Vagina (tissue), 2 donors: ENCODE measurements at regions not wholly inside any gene's neighbourhood (a gene's known extent, or its start where the extent isn't known, plus 50 kb on each side); places are given as distances from the start of the nearest gene placed in this dataset.

Source experiments
- DNase-seq, 2 donors: peaks; one replicate each; pipeline ENCODE4 v3.0.0-alpha.2; 2017; ENCODE audit errors: extremely low spot score in 2 of 2
- H3K27ac ChIP-seq: fragments of 200-600 bp; sonication (generic); one replicate; pipeline ENCODE4 v1.5.1; 2019
- H3K27me3 ChIP-seq: fragments of 200-600 bp; sonication (generic); one replicate; pipeline ENCODE4 v1.5.1; 2019
- H3K36me3 ChIP-seq, 2 donors: fragments of 200-600 bp; sonication (generic); one replicate each; pipeline ENCODE4 v1.5.1; 2017 to 2019
- H3K4me1 ChIP-seq: fragments of 200-600 bp; sonication (generic); one replicate; pipeline ENCODE4 v1.5.1; 2019
- H3K4me3 ChIP-seq, 2 donors: fragments of 200-600 bp; sonication (generic); 1 replicate in 1 of 2; 2 replicates in 1 of 2; pipeline ENCODE4 v1.5.1; 2016 to 2019
- H3K9me3 ChIP-seq: fragments of 200-600 bp; sonication (generic); one replicate; pipeline ENCODE4 v1.5.1; 2019
- POLR2A ChIP-seq, 2 donors: fragments of 450-650 bp; IDR thresholded peaks; one replicate each; pipeline ENCODE4 v1.6.1; 2017; ENCODE audit warnings: antibody characterized with exemption in 2 of 2, mild to moderate bottlenecking in 2 of 2, moderate library complexity in 2 of 2
- POLR2AphosphoS5 ChIP-seq, 2 donors: sonication (generic); formaldehyde crosslinking; IDR thresholded peaks; one replicate each; pipeline ENCODE4 v1.9.0; 2017; ENCODE audit warnings: antibody characterized with exemption in 2 of 2, mild to moderate bottlenecking in 2 of 2, low read depth in 1 of 2; ENCODE audit not compliant: insufficient read depth in 1 of 2
- intact Hi-C: fragments of 100-400 bp; cut with DNase I; formaldehyde crosslinking; loops from one replicate; pipeline ENCODE4 v1.15.1; 2023
- TF ChIP-seq, protein P1 (sequence below), 3 experiments: fragments of 450-650 bp in 2 of 3; fragments of 200-600 bp in 1 of 3; sonication (generic) in 1 of 3; IDR thresholded peaks; one replicate each; pipeline ENCODE4 v1.5.1; 2017 to 2019; ENCODE audit warnings: antibody characterized with exemption in 3 of 3, mild to moderate bottlenecking in 2 of 3, moderate library complexity in 2 of 3

DNA sequence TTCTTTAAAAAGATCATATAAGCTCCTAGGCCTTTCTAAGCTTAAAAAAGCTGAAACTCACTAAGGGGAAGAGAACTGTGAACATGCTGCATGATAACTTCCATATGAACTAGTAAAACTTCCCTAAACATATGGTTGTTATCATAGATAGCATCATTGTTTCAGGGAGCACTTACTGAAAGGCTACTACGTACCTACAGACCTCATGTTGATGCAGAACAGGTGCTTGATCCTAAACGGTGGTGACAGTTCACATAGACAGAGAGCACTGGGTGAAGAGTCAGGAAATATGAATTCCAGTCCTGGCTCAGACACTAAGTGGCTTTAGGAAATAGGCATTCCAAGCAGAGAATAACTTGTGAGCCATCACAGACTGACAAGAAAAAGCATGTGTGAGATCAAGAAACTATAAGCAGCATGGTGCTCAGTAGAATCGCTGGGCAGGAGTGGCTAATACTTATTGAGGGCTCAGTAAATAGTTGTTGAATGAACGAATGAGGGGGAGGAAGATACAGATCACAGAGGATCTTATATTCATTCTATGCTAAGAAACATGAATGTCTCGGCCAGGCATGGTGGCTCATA lies 78.4 kb upstream of the NUDT4 start:
- TF ChIP-seq POLR2AphosphoS5 (IDR thresholded peaks at IDR 0.05; ENCODE audit: insufficient read depth in 1 of 2, low read depth in 1 of 2) (no peak), POLR2A (IDR thresholded peaks at IDR 0.05) (no peak)
- TF ChIP-seq, protein P1, sequence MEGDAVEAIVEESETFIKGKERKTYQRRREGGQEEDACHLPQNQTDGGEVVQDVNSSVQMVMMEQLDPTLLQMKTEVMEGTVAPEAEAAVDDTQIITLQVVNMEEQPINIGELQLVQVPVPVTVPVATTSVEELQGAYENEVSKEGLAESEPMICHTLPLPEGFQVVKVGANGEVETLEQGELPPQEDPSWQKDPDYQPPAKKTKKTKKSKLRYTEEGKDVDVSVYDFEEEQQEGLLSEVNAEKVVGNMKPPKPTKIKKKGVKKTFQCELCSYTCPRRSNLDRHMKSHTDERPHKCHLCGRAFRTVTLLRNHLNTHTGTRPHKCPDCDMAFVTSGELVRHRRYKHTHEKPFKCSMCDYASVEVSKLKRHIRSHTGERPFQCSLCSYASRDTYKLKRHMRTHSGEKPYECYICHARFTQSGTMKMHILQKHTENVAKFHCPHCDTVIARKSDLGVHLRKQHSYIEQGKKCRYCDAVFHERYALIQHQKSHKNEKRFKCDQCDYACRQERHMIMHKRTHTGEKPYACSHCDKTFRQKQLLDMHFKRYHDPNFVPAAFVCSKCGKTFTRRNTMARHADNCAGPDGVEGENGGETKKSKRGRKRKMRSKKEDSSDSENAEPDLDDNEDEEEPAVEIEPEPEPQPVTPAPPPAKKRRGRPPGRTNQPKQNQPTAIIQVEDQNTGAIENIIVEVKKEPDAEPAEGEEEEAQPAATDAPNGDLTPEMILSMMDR (IDR thresholded peaks at IDR 0.05): no peak
- Histone ChIP-seq H3K27me3 (no peaks in the 10 kb centered on the region), H3K27ac (no peak overlapping the region), H3K36me3 (no peaks in the 10 kb centered on the region), H3K9me3 (no peaks in the 10 kb centered on the region), H3K4me1 (no peaks in the 10 kb centered on the region), H3K4me3 (no peak overlapping the region)
- no peak for DNase-seq
- intact Hi-C loops: no loop called here

DNA sequence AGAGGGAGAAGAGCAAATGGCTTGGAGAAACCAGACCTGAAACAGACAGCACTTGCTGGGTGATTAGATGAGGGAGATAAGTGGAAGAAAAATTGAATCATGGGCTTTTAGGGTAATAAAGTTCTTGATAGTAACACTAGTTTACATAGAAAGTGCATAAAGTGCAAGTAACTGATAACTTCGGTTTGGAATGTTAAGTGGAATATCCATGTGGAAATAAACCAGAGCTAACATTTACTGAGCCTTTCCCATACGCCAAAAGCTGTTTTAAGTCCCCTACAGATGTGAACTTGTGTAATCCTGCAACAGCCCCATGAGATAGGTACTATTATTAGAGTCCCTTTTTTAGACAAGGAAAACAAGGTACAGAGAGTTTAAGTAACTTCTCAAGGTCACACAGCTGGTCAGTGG lies 77.1 kb upstream of the NUDT4 start:
- Histone ChIP-seq H3K27ac (no peak overlapping the region), H3K4me3 (no peak overlapping the region), H3K27me3 (no peaks in the 10 kb centered on the region), H3K9me3 (no peaks in the 10 kb centered on the region), H3K4me1 (no peaks in the 10 kb centered on the region), H3K36me3 (no peaks in the 10 kb centered on the region)
- intact Hi-C loops: no loop called here
- TF ChIP-seq, protein P1 (IDR thresholded peaks at IDR 0.05): no peak
- TF ChIP-seq POLR2A (IDR thresholded peaks at IDR 0.05) (no peak), POLR2AphosphoS5 (IDR thresholded peaks at IDR 0.05; ENCODE audit: insufficient read depth in 1 of 2, low read depth in 1 of 2) (no peak)
- no peak for DNase-seq

DNA sequence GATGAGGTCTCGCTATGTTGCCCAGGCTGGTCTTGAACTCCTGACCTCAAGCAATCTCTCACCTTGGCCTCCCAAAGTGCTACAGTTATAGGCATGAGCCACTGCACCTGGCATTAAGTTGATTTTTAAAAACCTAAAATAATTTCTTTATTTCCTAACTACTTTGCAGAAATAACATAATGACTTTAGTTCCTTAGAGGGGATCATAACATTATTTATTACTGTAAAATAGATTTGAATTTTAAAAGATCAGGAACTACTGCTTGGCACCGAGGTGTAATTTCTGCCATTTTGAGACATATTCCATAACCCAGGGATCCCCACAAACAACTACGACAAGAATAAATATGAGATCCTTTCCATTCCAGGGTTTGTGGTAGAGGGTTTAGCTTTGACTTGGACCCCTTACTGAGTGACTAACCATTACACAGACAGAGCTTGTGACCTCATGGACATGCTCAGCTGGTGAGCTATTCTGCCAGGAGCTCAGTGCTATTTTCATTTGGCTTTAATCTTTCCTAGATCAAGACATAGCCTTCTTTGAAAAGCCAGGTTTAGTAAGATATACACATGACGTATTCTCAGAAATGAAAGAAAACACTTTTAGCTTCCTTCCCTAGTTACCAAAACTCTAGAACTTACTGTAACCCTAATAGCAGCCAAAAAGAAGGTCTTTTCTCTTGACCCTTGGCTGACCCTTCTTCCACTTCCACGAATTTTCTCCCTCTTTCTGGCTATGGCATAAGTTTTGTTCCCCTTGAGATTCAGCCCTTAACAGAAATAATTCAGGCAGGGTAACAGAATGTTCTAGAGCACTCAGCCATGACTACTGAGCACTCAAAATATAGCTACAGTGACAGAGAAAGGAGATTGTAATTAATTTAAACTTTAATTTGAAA lies 75.1 kb upstream of the NUDT4 start:
- no peaks in the 10 kb centered on the region for H3K36me3 ChIP-seq
- H3K27me3 ChIP-seq: no peaks in the 10 kb centered on the region
- intact Hi-C loops: no loop called here
- TF ChIP-seq POLR2A (IDR thresholded peaks at IDR 0.05) (no peak), POLR2AphosphoS5 (IDR thresholded peaks at IDR 0.05; ENCODE audit: insufficient read depth in 1 of 2, low read depth in 1 of 2) (peak in 1 of 2 donors; percentile 52)
- TF ChIP-seq, protein P1 (IDR thresholded peaks at IDR 0.05): no peak
- no peak for DNase-seq
- H3K4me3 ChIP-seq: no peak overlapping the region
- H3K9me3 ChIP-seq: no peaks in the 10 kb centered on the region
- no peaks in the 10 kb centered on the region for H3K4me1 ChIP-seq
- no peak overlapping the region for H3K27ac ChIP-seq

DNA sequence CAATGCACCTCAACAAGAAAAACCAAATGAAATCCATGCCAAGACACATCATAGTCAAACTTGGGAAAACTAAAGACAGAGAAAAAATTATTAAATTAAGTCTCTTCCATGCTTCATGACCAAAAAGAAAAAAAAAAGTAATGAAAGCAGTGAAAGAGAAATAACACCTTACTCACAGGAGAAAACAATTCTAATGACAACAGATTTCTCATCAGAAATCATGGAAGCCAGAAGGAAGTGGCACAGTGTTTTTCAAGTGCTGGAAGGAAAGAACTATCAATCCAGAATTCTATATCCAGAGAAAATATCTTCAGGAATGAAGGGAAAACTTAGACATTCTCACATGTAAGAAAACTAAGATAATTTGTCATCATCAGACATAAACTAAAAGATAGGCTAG lies 71.1 kb upstream of the NUDT4 start:
- intact Hi-C loops: no loop called here
- Histone ChIP-seq H3K4me3 (no peak overlapping the region), H3K27ac (no peak overlapping the region), H3K36me3 (no peaks in the 10 kb centered on the region), H3K27me3 (no peaks in the 10 kb centered on the region), H3K9me3 (no peaks in the 10 kb centered on the region), H3K4me1 (no peaks in the 10 kb centered on the region)
- no peak for TF ChIP-seq POLR2AphosphoS5 (IDR thresholded peaks at IDR 0.05; ENCODE audit: insufficient read depth in 1 of 2, low read depth in 1 of 2)
- no peak for TF ChIP-seq POLR2A (IDR thresholded peaks at IDR 0.05)
- TF ChIP-seq, protein P1 (IDR thresholded peaks at IDR 0.05): no peak
- DNase-seq: no peak

DNA sequence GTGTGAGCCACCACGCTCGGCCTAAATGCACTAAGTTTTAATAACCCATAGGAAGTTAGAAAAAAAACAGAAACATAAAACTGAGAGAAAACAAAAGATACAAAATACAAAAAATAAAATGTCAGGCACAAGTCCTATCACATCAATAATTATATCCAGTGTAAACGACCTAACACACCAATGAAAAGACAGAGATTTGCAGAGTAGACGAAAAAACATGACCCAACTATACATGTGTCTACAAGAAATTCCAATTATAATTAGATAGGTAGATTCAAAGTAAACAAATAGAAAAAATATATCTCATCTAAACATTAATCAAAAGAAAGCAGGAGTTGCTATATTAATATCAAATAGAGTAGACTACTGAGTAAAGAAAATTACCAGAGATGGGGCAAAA lies 69.4 kb upstream of the NUDT4 start:
- Histone ChIP-seq H3K9me3 (no peaks in the 10 kb centered on the region), H3K27me3 (no peaks in the 10 kb centered on the region), H3K27ac (no peak overlapping the region), H3K4me3 (no peak overlapping the region), H3K36me3 (no peaks in the 10 kb centered on the region), H3K4me1 (no peaks in the 10 kb centered on the region)
- TF ChIP-seq POLR2A (IDR thresholded peaks at IDR 0.05): no peak
- TF ChIP-seq, protein P1 (IDR thresholded peaks at IDR 0.05): no peak
- no peak for TF ChIP-seq POLR2AphosphoS5 (IDR thresholded peaks at IDR 0.05; ENCODE audit: insufficient read depth in 1 of 2, low read depth in 1 of 2)
- no peak for DNase-seq
- intact Hi-C loops: no loop called here
